ENCODE measurements at regions not wholly inside any gene's neighbourhood (a gene's known extent, or its start where the extent isn't known, plus 50 kb on each side); places are given as distances from the start of the nearest gene placed in this dataset.

DNA sequence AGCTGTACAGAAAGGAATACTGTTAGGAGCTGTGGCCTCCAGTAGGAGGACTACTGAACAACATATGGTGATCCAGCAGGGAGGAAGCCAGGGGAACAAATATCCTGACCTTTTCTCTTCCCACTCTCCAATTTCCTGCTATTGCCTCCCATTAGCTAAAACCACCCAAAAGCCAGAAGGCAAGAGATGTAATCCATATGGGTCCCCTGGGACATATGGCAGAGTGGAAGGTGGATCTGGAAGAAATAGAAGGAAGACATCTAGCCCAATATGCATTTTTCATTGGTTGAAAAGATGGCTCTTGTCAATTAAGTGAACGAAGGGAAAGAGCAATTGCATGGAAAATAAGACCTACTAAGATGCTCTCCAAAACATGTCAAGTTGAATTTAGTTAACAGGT, 167.2 kb downstream of the CNTN3 start:
- TF ChIP-seq, protein P1, sequence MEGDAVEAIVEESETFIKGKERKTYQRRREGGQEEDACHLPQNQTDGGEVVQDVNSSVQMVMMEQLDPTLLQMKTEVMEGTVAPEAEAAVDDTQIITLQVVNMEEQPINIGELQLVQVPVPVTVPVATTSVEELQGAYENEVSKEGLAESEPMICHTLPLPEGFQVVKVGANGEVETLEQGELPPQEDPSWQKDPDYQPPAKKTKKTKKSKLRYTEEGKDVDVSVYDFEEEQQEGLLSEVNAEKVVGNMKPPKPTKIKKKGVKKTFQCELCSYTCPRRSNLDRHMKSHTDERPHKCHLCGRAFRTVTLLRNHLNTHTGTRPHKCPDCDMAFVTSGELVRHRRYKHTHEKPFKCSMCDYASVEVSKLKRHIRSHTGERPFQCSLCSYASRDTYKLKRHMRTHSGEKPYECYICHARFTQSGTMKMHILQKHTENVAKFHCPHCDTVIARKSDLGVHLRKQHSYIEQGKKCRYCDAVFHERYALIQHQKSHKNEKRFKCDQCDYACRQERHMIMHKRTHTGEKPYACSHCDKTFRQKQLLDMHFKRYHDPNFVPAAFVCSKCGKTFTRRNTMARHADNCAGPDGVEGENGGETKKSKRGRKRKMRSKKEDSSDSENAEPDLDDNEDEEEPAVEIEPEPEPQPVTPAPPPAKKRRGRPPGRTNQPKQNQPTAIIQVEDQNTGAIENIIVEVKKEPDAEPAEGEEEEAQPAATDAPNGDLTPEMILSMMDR (conservative IDR thresholded peaks at IDR 0.05), result no peak
- no peak for TF ChIP-seq ZFX (IDR thresholded peaks at IDR 0.05)

All from C4-2B (cell line).